Kidney tubule cell (primary cell): ENCODE measurements at regions not wholly inside any gene's neighbourhood (a gene's known extent, or its start where the extent isn't known, plus 50 kb on each side); places are given as distances from the start of the nearest gene placed in this dataset.
"Not testable (repeated sequence)": the region's sequence is repeated elsewhere in the genome, so short reads cannot be mapped to it uniquely, and the experiment has no call there.

Experiments
- DNase-seq: peaks from one replicate; pipeline ENCODE4 v3.0.0-alpha.2; 2018; ENCODE audit warnings: low spot score

- no peak for DNase-seq
Measured at GRCh38 chr1:60850084-60850483, 232.3 kb upstream of the NFIA start.

GRCh38 chr1:60849401-60849800, 233.0 kb upstream of the NFIA start:
- DNase-seq: no peak

GRCh38 chr1:60848583-60849188, 233.7 kb upstream of the NFIA start:
- peak; percentile 52 for DNase-seq

GRCh38 chr1:60847855-60848582, 234.3 kb upstream of the NFIA start:
- DNase-seq: no peak

DNA sequence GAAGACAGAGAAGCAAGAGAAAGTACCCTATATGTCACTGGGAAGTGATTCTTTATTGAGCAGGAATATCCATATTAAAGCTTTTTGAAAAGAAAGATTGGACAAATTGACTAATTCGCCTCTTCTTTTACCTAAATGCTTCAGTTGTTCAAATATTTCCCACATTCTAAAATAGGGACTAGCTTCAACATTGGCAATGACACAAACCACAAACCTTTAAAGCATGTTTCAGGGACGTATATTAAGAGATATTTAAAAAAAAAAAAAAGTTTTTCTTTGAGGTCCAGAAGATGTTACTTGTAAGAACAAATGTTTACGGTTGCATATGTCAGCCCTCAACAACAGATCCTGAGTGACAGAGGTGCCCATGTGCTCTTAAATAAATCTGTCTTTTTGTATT, 235.0 kb upstream of the NFIA start:
- no peak for DNase-seq

GRCh38 chr1:60845659-60846058, 236.7 kb upstream of the NFIA start:
- not testable (repeated sequence) for DNase-seq

GRCh38 chr1:60842304-60842703, 240.1 kb upstream of the NFIA start:
- DNase-seq: no peak

DNA sequence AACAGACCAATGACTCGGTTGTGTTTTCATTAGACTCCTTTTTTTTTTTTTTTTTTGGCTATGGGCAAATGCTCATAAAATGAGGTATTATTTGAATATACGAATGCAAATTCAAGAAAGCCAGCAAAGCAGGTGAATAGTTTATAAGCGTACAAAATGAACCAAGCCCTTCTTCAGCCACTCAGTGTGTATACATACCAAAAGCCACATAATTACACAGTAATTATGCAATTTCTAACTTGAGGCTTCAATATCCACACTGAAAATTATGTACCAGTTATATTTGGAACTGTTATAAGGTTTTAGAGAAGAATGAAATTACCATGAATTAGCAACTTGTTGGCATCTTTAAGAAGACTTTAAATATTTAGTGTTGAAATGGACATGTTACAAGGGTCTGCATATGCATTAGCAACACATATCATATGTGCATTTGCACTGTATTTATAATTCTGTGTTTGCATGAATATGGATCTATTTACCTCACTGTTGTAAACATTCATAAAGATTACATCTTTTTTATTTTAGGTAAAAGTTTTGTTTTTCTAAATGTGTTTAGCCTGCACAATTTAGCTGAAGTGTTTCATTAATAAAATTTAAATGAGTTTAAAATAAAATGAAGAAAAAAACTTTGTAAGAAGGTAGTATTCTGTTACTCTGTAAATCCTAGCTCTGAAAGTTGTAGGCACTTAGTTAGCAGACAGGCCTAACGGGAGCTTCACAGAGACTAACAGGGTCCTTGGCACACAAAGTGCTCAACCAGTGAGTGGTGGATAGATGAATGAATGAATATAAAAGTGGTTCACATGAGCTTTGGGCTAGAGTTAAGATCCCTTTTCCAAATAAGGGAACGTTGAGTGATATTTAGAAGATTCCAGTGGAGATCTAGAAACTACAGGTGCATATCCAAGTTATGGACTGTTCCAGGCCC, 241.0 kb upstream of the NFIA start:
- DNase-seq: no peak

DNA sequence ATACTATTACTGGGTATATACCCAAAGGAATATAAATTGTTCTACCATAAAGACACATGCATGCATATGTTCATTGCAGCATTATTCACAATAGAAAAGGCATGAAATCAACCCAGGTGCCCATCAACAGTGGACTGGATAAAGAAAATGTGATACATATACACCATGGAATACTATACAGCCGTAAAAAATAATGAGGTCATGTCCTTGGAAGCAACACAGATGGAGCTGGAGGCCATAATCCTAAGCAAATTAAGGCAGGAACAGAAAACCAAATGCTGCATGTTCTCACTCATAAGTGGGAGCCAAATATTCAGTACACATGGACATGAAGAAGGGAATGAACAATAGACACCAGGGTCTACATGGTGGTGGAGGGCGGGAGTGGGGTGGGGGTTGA, 241.9 kb upstream of the NFIA start:
- not testable (repeated sequence) for DNase-seq

- no peak for DNase-seq
Measured at GRCh38 chr1:60835649-60836048, 246.7 kb upstream of the NFIA start.

DNA sequence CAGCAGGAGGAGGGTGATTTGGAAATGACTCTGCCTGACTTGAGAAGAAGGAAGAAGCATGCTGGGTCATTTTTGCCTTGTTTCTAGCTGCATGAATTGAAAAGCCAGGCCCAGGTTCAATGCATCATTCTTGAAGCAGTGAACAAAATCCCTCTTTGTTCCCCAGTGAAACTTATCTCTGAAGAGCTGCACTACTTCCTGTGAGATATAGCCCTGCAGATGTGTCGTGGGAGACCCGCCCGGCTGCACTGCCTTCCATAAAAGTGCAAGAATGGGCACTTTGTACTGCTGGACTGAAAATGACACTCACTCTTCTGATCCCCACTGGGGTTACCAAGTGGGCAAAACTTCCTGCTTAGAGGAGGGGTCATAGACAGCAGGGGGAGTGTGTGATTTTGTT, 249.2 kb upstream of the NFIA start:
- DNase-seq: no peak

- DNase-seq: no peak
Measured at GRCh38 chr1:60832367-60832766, 250.0 kb upstream of the NFIA start.

GRCh38 chr1:60831780-60832179, 250.6 kb upstream of the NFIA start:
- peak; percentile 30 for DNase-seq

DNA sequence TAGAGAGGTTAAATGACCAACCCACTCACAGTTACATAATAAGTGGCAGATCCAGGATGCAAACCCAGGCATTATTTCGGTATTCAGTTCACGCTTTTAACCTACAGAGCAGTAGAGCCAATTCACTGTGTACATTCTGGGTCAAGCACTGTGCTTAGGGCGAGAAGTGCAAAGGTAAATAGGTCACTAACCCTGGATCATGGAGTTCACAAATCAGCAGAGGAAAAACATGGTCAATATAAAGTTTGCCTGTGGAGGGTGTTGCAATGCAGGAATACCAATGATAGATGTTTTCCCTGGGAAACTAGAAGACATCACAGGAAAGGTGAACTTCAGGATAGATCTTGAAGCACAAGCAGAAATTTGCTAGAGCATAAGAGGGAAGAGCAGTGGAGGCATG, 253.4 kb upstream of the NFIA start:
- DNase-seq: no peak

DNA sequence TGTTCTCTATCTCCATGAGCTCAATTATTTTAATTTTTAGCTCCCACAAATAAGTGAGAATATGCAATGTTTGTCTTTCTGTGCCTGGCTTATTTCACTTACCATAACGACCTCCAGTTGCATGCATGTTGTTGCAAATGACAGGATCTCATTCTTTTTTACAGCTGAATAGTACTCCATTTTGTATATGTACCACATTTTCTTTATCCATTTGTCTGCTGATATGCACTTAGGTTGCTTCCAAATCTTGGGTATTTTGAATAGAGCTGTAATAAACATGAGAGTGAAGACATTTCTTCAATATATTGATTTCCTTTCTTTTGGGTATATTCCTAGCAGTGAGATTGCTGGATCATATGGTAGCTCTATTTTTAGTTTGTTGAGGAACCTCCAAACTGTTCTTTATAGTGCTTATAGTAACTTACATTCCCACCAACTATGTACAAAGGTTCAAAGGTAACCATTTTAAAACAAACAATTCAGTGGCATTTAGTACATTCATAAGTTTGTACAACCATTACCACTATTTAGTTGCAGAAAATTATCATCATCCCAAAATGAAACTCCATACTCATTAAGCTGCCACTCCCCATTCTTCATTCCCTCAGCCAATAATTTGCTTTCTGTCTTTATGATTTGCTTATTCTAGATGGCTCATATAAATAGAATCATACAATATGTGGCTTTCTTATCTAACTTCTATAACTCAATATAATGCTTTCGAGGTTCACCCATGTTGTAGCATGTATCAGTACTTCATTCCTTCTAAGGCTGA, 255.9 kb upstream of the NFIA start:
- DNase-seq: no peak

DNA sequence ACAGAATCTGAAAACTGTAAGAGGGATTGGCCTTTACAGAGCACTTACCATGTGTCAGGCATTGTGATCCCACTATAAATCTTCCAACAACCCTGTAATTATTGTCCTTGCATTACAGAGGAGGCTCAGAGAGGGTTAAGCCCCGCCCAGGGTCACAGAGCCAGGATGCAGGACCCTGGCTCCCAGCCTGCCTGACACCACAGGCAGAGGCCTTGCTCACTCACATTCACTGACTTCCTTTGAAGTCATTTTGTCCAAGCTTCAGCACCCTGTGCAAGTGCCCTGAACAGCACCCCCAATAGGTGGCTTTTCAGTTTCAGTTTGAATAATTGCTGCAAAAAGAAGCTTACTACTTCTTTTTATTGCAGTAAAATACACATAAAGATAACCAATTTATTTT, 256.8 kb upstream of the NFIA start:
- no peak for DNase-seq

- DNase-seq: no peak
Measured at GRCh38 chr1:60823151-60823550, 259.2 kb upstream of the NFIA start.

GRCh38 chr1:60822252-60822651, 260.1 kb upstream of the NFIA start:
- no peak for DNase-seq

DNA sequence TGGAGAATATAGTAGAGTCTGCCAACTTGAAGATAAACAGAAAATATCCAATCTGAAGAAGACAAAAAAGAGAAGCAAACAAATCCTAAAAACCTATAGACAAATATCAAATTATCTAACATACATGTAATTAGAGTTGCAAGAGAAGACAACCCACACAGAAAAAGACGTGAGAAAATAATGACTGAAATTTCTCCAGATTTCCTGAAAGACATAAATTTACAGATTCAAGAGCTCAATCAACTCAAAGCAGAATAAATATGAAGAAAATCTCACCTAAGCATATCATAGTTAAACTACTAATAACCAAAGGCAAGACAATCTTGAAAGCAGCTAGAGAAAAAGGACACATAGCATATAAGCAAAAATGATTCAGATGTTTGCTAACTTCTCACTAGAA, 261.2 kb upstream of the NFIA start:
- no peak for DNase-seq

DNA sequence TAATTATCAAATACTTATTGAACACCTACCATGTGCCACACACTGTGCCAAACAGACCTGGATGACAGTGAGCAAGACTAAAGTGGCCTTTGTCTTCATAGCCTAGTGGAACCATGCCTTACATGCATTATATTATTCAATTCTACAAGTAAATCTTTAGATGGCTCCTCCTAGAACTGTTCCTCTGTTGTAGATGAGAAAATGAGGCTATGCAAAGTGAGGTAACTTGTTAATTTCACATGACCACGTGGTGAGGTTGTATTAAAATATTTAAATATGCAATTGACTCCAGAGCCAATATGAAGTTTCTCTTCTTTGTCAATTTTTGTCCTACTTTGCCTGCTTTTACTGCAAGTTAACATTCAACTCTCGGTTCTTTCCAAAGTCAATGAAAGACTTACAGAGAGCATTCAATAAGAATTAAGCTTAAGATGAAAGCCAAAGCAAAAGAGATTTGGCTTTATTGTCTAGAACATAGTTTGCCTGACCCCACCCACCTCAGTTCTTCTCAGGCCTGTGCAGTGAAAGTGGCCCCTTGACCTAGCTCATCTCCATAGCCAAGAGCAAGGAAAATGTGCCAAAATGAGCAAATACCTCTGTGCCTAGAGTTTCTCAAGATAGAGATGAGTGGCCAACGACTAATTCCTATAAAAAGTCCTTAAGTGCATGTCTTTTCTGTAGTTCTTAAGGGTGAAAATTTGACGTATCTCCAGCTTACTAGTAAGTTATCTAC, 263.2 kb upstream of the NFIA start:
- DNase-seq: no peak

- no peak for DNase-seq
Measured at GRCh38 chr1:60813071-60813470, 269.3 kb upstream of the NFIA start.
